IPS DF 6.9 (cell line): ENCODE measurements at regions not wholly inside any gene's neighbourhood (a gene's known extent, or its start where the extent isn't known, plus 50 kb on each side); places are given as distances from the start of the nearest gene placed in this dataset.

Experiments used
- DNase-seq: peaks from one replicate; pipeline ENCODE4 v3.0.0-alpha.2; 2013; ENCODE audit warnings: low read depth, low spot score
- H3K27ac ChIP-seq: one replicate; pipeline ENCODE4 v1.5.1; 2013; ENCODE audit warnings: low read length, control low read depth
- H3K27me3 ChIP-seq: 2 replicates; pipeline ENCODE4 v1.6.1; 2013; ENCODE audit warnings: mild to moderate bottlenecking, low read length; ENCODE audit not compliant: control insufficient read depth, insufficient read depth
- H3K36me3 ChIP-seq: 2 replicates; pipeline ENCODE4 v1.6.1; 2013; ENCODE audit warnings: low read length; ENCODE audit not compliant: control insufficient read depth, insufficient read depth
- H3K4me1 ChIP-seq: 2 replicates; pipeline ENCODE4 v1.6.1; 2013; ENCODE audit warnings: low read length; ENCODE audit not compliant: control insufficient read depth, insufficient read depth
- H3K4me3 ChIP-seq: 2 replicates; pipeline ENCODE4 v1.5.1; 2013; ENCODE audit warnings: mild to moderate bottlenecking, low read length
- H3K9me3 ChIP-seq: 2 replicates; pipeline ENCODE4 v1.6.1; 2013; ENCODE audit warnings: low read length, inconsistent platforms; ENCODE audit not compliant: control insufficient read depth, insufficient read depth
- WGBS: extraction: QIAGEN DNeasy Blood & Tissue Kit; methylation state at CpG from one replicate; pipeline ENCODE4 v1.1.7; 2013; ENCODE audit warnings: mixed read lengths, missing lambda C conversion rate; ENCODE audit not compliant: insufficient read length, insufficient coverage; 5-methylcytosine and 5-hydroxymethylcytosine counted together

DNA sequence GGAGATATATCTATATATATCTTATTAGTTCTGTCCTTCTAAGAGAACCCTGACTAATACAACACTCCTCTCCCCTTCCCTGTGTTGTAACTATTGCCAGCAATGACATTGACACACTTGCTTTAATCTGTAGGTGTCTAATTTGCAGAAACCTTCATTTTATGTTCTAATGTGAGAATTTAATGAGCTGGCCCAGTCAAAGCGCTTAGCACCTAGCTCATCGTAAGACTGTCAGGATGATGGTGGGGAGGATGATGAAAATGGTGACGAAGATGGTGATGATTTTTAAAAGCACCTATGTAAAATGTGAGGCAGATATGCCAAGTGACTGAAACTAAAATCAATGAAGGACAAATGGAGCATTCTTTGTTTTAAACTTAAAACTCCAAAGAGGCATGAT lies 183.8 kb downstream of the DHX15 start:
- no peaks in the 10 kb centered on the region for H3K27me3 ChIP-seq
- WGBS = no CpG with 5 or more reads among the region's 3 CpGs
- no peak overlapping the region for H3K27ac ChIP-seq
- H3K36me3 ChIP-seq = no peaks in the 10 kb centered on the region
- no peaks in the 10 kb centered on the region for H3K4me1 ChIP-seq
- no peak overlapping the region for H3K4me3 ChIP-seq
- no peak for DNase-seq
- H3K9me3 ChIP-seq = no peaks in the 10 kb centered on the region

DNA sequence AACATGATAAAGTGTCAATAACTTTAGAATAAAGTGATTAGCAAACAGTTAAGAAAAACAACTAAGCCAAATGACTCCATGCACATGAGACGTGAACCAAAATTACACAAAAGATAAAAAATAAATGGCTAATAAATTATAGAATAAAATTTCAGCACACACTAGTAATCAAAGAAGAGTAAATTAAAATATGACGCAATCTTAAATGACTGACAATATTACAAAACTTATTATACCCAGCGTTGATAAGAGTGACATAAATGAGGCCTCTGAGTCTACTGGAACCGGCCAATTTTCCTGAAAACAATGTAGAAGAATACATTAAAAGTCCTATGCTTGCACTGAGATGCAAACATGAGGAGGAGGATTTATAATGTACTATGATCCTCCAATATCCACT lies 187.4 kb downstream of the DHX15 start:
- no peak overlapping the region for H3K27ac ChIP-seq
- H3K27me3 ChIP-seq = no peaks in the 10 kb centered on the region
- no peaks in the 10 kb centered on the region for H3K4me1 ChIP-seq
- no peak for DNase-seq
- no CpG with 5 or more reads among the region's 4 CpGs for WGBS
- no peaks in the 10 kb centered on the region for H3K9me3 ChIP-seq
- H3K4me3 ChIP-seq = no peak overlapping the region
- H3K36me3 ChIP-seq = no peaks in the 10 kb centered on the region

DNA sequence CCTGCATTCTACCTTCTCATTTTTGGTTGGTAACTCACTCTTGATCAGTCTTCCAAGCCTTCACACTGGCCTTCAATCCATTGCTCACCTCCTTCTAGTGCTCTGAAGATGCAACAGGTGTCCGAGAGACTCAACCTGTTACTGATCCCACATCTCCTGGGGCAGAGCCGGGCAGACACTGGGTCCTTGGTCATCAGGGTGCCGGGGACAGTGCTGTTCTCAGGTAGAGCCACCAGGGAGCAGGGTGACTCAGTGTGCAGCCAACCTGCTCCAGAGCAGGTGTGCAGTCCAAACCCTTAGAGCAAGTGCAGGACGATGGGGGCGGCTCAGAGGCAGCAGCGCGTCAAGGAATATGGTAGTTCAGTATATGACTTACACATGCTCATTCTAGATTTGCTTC lies 188.4 kb downstream of the DHX15 start:
- no CpG with 5 or more reads among the region's 7 CpGs for WGBS
- Histone ChIP-seq H3K27me3 (no peaks in the 10 kb centered on the region), H3K27ac (no peak overlapping the region), H3K36me3 (no peaks in the 10 kb centered on the region), H3K9me3 (no peaks in the 10 kb centered on the region), H3K4me3 (no peak overlapping the region), H3K4me1 (no peaks in the 10 kb centered on the region)
- DNase-seq = no peak

GRCh38 chr4:24394041-24394440 lies 190.3 kb downstream of the DHX15 start:
- Histone ChIP-seq H3K36me3 (no peaks in the 10 kb centered on the region), H3K27me3 (no peaks in the 10 kb centered on the region), H3K4me1 (no peaks in the 10 kb centered on the region), H3K27ac (no peak overlapping the region), H3K9me3 (no peaks in the 10 kb centered on the region), H3K4me3 (no peak overlapping the region)
- no peak for DNase-seq
- no CpG with 5 or more reads among the region's 4 CpGs for WGBS

GRCh38 chr4:24392613-24393012 lies 191.7 kb downstream of the DHX15 start:
- Histone ChIP-seq H3K9me3 (no peaks in the 10 kb centered on the region), H3K36me3 (no peaks in the 10 kb centered on the region), H3K27me3 (no peaks in the 10 kb centered on the region), H3K27ac (no peak overlapping the region), H3K4me1 (no peaks in the 10 kb centered on the region), H3K4me3 (no peak overlapping the region)
- WGBS = no CpG with 5 or more reads among the region's 5 CpGs
- no peak for DNase-seq

GRCh38 chr4:24382381-24382780 lies 202.0 kb downstream of the DHX15 start:
- Histone ChIP-seq H3K9me3 (no peaks in the 10 kb centered on the region), H3K27me3 (no peaks in the 10 kb centered on the region), H3K4me1 (no peaks in the 10 kb centered on the region), H3K27ac (no peak overlapping the region), H3K36me3 (no peaks in the 10 kb centered on the region), H3K4me3 (no peak overlapping the region)
- no peak for DNase-seq
- WGBS = no CpG with 5 or more reads among the region's 2 CpGs

GRCh38 chr4:24380957-24381665 lies 203.2 kb downstream of the DHX15 start:
- WGBS = no CpG with 5 or more reads among the region's 2 CpGs
- Histone ChIP-seq H3K36me3 (no peaks in the 10 kb centered on the region), H3K4me3 (no peak overlapping the region), H3K9me3 (no peaks in the 10 kb centered on the region), H3K4me1 (no peaks in the 10 kb centered on the region), H3K27ac (no peak overlapping the region), H3K27me3 (no peaks in the 10 kb centered on the region)
- DNase-seq = no peak

GRCh38 chr4:24373704-24374103 lies 210.7 kb downstream of the DHX15 start:
- no peaks in the 10 kb centered on the region for H3K36me3 ChIP-seq
- H3K4me3 ChIP-seq = no peak overlapping the region
- no peaks in the 10 kb centered on the region for H3K4me1 ChIP-seq
- no peaks in the 10 kb centered on the region for H3K27me3 ChIP-seq
- no peak overlapping the region for H3K27ac ChIP-seq
- H3K9me3 ChIP-seq = no peaks in the 10 kb centered on the region
- no peak for DNase-seq
- no CpG with 5 or more reads among the region's 2 CpGs for WGBS

DNA sequence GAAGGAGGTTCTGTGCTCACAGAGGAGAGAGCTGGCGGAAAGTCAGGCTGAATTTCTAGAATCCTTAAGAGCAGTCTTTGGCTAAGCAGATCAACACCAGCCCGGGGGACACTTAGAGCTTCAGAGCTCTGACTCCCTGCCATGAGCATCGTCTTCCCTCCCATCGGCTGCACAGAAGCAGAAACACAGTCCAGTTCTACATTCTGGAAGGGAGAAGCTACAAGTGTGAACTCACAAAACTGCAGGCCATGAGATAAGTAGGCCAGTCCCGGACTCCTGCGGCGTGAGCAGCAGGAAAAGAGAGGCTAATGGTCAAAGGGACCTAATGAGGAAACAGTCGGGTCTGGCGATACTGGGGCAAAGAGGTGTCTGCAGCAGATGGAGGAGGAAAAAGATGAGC lies 211.5 kb downstream of the DHX15 start:
- no peak for DNase-seq
- Histone ChIP-seq H3K27ac (no peak overlapping the region), H3K36me3 (no peaks in the 10 kb centered on the region), H3K9me3 (no peaks in the 10 kb centered on the region), H3K4me3 (no peak overlapping the region), H3K27me3 (no peaks in the 10 kb centered on the region), H3K4me1 (no peaks in the 10 kb centered on the region)
- WGBS = no CpG with 5 or more reads among the region's 9 CpGs

GRCh38 chr4:24372341-24372740 lies 212.0 kb downstream of the DHX15 start:
- Histone ChIP-seq H3K36me3 (no peaks in the 10 kb centered on the region), H3K4me3 (no peak overlapping the region), H3K27ac (no peak overlapping the region), H3K27me3 (no peaks in the 10 kb centered on the region), H3K4me1 (no peaks in the 10 kb centered on the region), H3K9me3 (no peaks in the 10 kb centered on the region)
- DNase-seq = no peak
- WGBS = no CpG with 5 or more reads among the region's 4 CpGs

GRCh38 chr4:24370421-24370820 lies 213.9 kb downstream of the DHX15 start:
- Histone ChIP-seq H3K27ac (no peak overlapping the region), H3K36me3 (no peaks in the 10 kb centered on the region), H3K9me3 (no peaks in the 10 kb centered on the region), H3K4me3 (no peak overlapping the region), H3K27me3 (no peaks in the 10 kb centered on the region), H3K4me1 (no peaks in the 10 kb centered on the region)
- WGBS = no CpG with 5 or more reads among the region's 1 CpG
- DNase-seq = no peak
